ENCODE measurements at regions not wholly inside any gene's neighbourhood (a gene's known extent, or its start where the extent isn't known, plus 50 kb on each side); places are given as distances from the start of the nearest gene placed in this dataset.

- TF ChIP-seq, protein P1, sequence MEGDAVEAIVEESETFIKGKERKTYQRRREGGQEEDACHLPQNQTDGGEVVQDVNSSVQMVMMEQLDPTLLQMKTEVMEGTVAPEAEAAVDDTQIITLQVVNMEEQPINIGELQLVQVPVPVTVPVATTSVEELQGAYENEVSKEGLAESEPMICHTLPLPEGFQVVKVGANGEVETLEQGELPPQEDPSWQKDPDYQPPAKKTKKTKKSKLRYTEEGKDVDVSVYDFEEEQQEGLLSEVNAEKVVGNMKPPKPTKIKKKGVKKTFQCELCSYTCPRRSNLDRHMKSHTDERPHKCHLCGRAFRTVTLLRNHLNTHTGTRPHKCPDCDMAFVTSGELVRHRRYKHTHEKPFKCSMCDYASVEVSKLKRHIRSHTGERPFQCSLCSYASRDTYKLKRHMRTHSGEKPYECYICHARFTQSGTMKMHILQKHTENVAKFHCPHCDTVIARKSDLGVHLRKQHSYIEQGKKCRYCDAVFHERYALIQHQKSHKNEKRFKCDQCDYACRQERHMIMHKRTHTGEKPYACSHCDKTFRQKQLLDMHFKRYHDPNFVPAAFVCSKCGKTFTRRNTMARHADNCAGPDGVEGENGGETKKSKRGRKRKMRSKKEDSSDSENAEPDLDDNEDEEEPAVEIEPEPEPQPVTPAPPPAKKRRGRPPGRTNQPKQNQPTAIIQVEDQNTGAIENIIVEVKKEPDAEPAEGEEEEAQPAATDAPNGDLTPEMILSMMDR (IDR thresholded peaks at IDR 0.05; ENCODE audit: low read depth, low read length): no peak
Measured at GRCh38 chr9:99485459-99485858, 263.4 kb downstream of the SEC61B start.

DNA sequence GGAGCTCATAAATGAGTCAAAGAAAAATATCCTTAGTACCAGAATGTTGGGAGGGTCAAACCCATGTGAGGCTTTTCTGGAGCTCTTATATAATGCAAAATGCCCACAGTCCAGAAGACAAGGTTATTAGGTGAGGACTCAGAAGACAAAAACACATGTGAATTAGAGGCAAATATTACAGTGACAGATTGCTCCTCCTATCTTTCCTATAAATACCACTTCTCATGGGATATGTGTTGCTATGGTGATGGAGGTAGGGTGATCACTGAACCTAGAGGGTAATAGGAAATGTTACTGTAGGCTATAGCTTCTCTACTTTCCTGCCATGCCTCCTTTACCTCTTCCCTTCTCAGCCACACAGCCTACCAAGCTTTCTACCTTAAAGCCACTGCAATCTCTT, 264.6 kb downstream of the SEC61B start:
- no peak for DNase-seq
- no peaks in the 10 kb centered on the region for H3K27me3 ChIP-seq
- H3K4me3 ChIP-seq (ENCODE audit: low read depth, low read length): no peak overlapping the region
- H3K9me3 ChIP-seq: no peaks in the 10 kb centered on the region
- TF ChIP-seq, protein P1 (IDR thresholded peaks at IDR 0.05; ENCODE audit: low read depth, low read length): no peak
- peaks cover 34% of the 10 kb centered on the region for H3K4me1 ChIP-seq
- H3K36me3 ChIP-seq: no peaks in the 10 kb centered on the region

More at GRCh38 chr9:99485459-99485858, 263.4 kb downstream of the SEC61B start:
- Histone ChIP-seq H3K9me3 (no peaks in the 10 kb centered on the region), H3K4me1 (peaks cover 40% of the 10 kb centered on the region), H3K27me3 (no peaks in the 10 kb centered on the region), H3K4me3 (ENCODE audit: low read depth, low read length) (no peak overlapping the region), H3K36me3 (no peaks in the 10 kb centered on the region)
- no peak for DNase-seq

DNA sequence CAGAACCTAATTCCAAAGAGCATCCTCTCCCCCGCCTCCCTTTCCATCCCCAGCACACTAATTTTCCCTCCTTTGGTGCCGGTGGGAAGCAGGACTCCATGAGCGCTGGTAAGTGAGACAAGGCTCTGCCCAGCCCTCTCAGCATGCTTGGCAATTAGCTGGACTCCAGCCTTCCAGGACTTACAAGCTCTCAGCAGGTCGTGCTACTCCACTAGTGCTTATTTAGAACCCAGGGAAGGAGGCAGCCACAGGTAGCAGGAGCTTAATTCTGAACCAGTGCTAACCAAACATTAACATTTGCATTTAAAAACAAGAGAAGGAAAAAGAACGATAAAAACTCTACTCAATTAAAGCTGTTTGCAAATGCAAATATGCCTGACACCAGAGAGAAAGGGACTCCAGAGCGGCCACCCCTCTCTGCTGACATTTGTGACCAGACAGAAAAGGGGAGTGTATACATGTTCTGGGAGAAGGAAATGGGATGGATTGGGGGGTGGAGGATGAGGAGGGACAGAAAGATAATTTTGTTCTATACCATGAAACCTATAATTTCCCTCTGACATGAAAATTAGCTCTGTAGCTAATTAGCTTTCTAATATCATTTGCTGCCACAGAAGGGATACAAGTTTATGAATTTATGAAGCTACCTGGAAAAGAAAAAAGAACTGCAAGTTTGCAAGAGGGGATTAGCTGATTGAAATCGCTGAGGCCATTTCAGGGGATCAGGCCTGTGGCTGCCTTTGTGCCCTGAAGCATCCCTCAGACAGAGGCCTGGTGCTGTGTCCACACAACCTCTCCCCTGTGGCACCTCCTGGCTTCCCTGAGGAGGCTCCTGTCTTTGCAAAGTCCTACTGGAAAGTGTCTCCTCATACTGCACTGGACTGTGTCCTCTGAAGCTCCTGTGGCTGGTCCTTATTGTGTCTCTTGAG, 266.3 kb downstream of the SEC61B start:
- Histone ChIP-seq H3K4me3 (ENCODE audit: low read depth, low read length) (no peak overlapping the region), H3K36me3 (no peaks in the 10 kb centered on the region), H3K9me3 (no peaks in the 10 kb centered on the region), H3K4me1 (peaks cover 42% of the 10 kb centered on the region), H3K27me3 (no peaks in the 10 kb centered on the region)
- TF ChIP-seq, protein P1 (IDR thresholded peaks at IDR 0.05; ENCODE audit: low read depth, low read length): no peak
- DNase-seq: no peak

- TF ChIP-seq, protein P1 (IDR thresholded peaks at IDR 0.05; ENCODE audit: low read depth, low read length): no peak
- peaks cover 42% of the 10 kb centered on the region for H3K4me1 ChIP-seq
- H3K27me3 ChIP-seq: no peaks in the 10 kb centered on the region
- no peak overlapping the region for H3K4me3 ChIP-seq (ENCODE audit: low read depth, low read length)
- DNase-seq: no peak
- no peaks in the 10 kb centered on the region for H3K9me3 ChIP-seq
- no peaks in the 10 kb centered on the region for H3K36me3 ChIP-seq
Measured at GRCh38 chr9:99489060-99489413, 267.0 kb downstream of the SEC61B start.

DNA sequence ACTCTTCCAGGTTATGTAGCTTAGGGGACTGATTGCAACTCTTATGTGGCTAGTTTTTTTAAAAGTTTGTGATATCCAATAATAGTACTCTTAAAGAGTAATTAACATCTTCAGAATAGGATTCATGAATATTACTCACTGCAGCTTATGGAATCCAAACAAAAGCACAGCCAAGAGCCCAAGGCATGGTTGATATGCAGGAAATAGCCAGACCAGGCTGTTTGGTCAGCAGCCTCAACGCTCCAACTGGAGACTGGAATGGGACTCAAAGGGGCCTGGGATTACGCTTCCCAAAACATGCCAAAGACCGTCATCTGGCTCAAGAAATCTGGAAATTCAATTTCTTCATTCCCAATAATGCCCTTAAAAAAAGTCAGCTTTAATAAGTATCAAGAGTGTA, 268.6 kb downstream of the SEC61B start:
- no peaks in the 10 kb centered on the region for H3K9me3 ChIP-seq
- DNase-seq: no peak
- TF ChIP-seq, protein P1 (IDR thresholded peaks at IDR 0.05; ENCODE audit: low read depth, low read length): no peak

More for the DNA sequence above, 268.6 kb downstream of the SEC61B start:
- Histone ChIP-seq H3K27me3 (no peaks in the 10 kb centered on the region), H3K36me3 (no peaks in the 10 kb centered on the region), H3K4me1 (peaks cover 38% of the 10 kb centered on the region), H3K4me3 (ENCODE audit: low read depth, low read length) (no peak overlapping the region)

Measured in BE2C (cell line).